CD4-positive, alpha-beta memory T cell (primary cell): ENCODE measurements at regions not wholly inside any gene's neighbourhood (a gene's known extent, or its start where the extent isn't known, plus 50 kb on each side); places are given as distances from the start of the nearest gene placed in this dataset.

Source experiments
- CTCF ChIA-PET: fragments of 350-600 bp; sonication (Branson Sonifier 250); formaldehyde crosslinking; loops from one replicate; lab custom pipeline; 2021; ENCODE audit warnings: inconsistent platforms; ENCODE audit not compliant: partially characterized antibody; lab: Charles Lee
- POLR2A ChIA-PET: fragments of 350-600 bp; sonication (Branson Sonifier 250); formaldehyde crosslinking; loops from one replicate; lab custom pipeline; 2021; ENCODE audit not compliant: partially characterized antibody; lab: Charles Lee
- DNase-seq, 5 donors: peaks; one replicate each; pipeline versions ENCODE4 v3.0.0 to v3.0.0-alpha.2; 2020 to 2022; ENCODE audit warnings: mixed read lengths in 1 of 5
- H3K27ac ChIP-seq: one replicate; pipeline ENCODE4 v1.7.0; 2013; ENCODE audit warnings: low read depth, low read length
- H3K27me3 ChIP-seq: 2 replicates; pipeline ENCODE4 v1.7.0; 2013; ENCODE audit warnings: mild to moderate bottlenecking, low read length, moderate library complexity; ENCODE audit not compliant: insufficient read depth
- H3K36me3 ChIP-seq: 2 replicates; pipeline ENCODE4 v1.7.0; 2013; ENCODE audit warnings: mild to moderate bottlenecking, low read length, moderate library complexity; ENCODE audit not compliant: insufficient read depth
- H3K4me1 ChIP-seq: 2 replicates; pipeline ENCODE4 v1.7.0; 2013; ENCODE audit warnings: mild to moderate bottlenecking, low read length, moderate library complexity; ENCODE audit not compliant: insufficient read depth
- H3K4me3 ChIP-seq, 2 donors: one replicate each; pipeline ENCODE4 v1.7.0; 2013; ENCODE audit warnings: low read length in 2 of 2, mild to moderate bottlenecking in 1 of 2
- H3K9me3 ChIP-seq, 2 donors: one replicate each; pipeline ENCODE4 v1.7.0; 2013; ENCODE audit warnings: low read length in 2 of 2, control low read depth in 1 of 2; ENCODE audit not compliant: control insufficient read depth in 1 of 2
- H3K27ac Mint-ChIP-seq, 7 donors: one replicate each; pipeline ENCODE4 v1.8.0; 2020 to 2021; ENCODE audit warnings: mixed read lengths in 7 of 7, mild to moderate bottlenecking in 6 of 7, inconsistent platforms in 3 of 7, moderate library complexity in 3 of 7
- H3K27me3 Mint-ChIP-seq, 2 donors: one replicate each; pipeline ENCODE4 v1.8.0; 2020 to 2021; ENCODE audit warnings: mixed read lengths in 2 of 2
- H3K36me3 Mint-ChIP-seq, 2 donors: one replicate each; pipeline ENCODE4 v1.8.0; 2020 to 2021; ENCODE audit warnings: mixed read lengths in 2 of 2, inconsistent platforms in 1 of 2, mild to moderate bottlenecking in 1 of 2
- H3K4me1 Mint-ChIP-seq, 4 donors: one replicate each; pipeline ENCODE4 v1.8.0; 2020 to 2021; ENCODE audit warnings: mixed read lengths in 4 of 4, mild to moderate bottlenecking in 1 of 4
- H3K4me3 Mint-ChIP-seq, 8 donors: one replicate each; pipeline ENCODE4 v1.8.0; 2020 to 2021; ENCODE audit warnings: mixed read lengths in 8 of 8, mild to moderate bottlenecking in 7 of 8, moderate library complexity in 6 of 8, inconsistent platforms in 3 of 8
- H3K9me3 Mint-ChIP-seq, 8 donors: one replicate each; pipeline ENCODE4 v1.8.0; 2020 to 2021; ENCODE audit warnings: mixed read lengths in 8 of 8, mild to moderate bottlenecking in 5 of 8, inconsistent platforms in 3 of 8, moderate library complexity in 1 of 8
- intact Hi-C: fragments of 100-400 bp; cut with micrococcal nuclease; formaldehyde crosslinking; loops from one replicate; pipeline ENCODE4 v1.15.1; 2023

- Histone ChIP-seq H3K4me3 (no peak overlapping the region), H3K9me3 (no peaks in the 10 kb centered on the region), H3K27me3 (no peaks in the 10 kb centered on the region), H3K4me1 (no peaks in the 10 kb centered on the region), H3K27ac (no peak overlapping the region), H3K36me3 (no peaks in the 10 kb centered on the region)
- Mint-ChIP-seq H3K36me3 (no peaks in the 10 kb centered on the region), H3K4me3 (no peak overlapping the region), H3K9me3 (peaks cover 0 to 2% (median 0%) of the 10 kb centered on the region in 8 donors), H3K4me1 (no peaks in the 10 kb centered on the region), H3K27me3 (no peaks in the 10 kb centered on the region), H3K27ac (no peak overlapping the region)
- intact Hi-C loops: no loop called here
- ChIA-PET CTCF (no interaction called here), POLR2A (no interaction called here)
- DNase-seq: no peak
Observed at GRCh38 chr4:13209600-13209999, 274.5 kb downstream of the RAB28 start.

- Histone ChIP-seq H3K27me3 (no peaks in the 10 kb centered on the region), H3K4me3 (no peak overlapping the region), H3K27ac (no peak overlapping the region), H3K4me1 (no peaks in the 10 kb centered on the region), H3K36me3 (no peaks in the 10 kb centered on the region), H3K9me3 (no peaks in the 10 kb centered on the region)
- H3K4me3 Mint-ChIP-seq: no peak overlapping the region
- H3K27me3 Mint-ChIP-seq: no peaks in the 10 kb centered on the region
- POLR2A ChIA-PET: no interaction called here
- no peak overlapping the region for H3K27ac Mint-ChIP-seq
- CTCF ChIA-PET: no interaction called here
- intact Hi-C loops: no loop called here
- no peak for DNase-seq
- peaks cover 0 to 2% (median 0%) of the 10 kb centered on the region in 8 donors for H3K9me3 Mint-ChIP-seq
- H3K36me3 Mint-ChIP-seq: no peaks in the 10 kb centered on the region
- H3K4me1 Mint-ChIP-seq: no peaks in the 10 kb centered on the region
Observed at GRCh38 chr4:13208558-13209193, 275.5 kb downstream of the RAB28 start.

DNA sequence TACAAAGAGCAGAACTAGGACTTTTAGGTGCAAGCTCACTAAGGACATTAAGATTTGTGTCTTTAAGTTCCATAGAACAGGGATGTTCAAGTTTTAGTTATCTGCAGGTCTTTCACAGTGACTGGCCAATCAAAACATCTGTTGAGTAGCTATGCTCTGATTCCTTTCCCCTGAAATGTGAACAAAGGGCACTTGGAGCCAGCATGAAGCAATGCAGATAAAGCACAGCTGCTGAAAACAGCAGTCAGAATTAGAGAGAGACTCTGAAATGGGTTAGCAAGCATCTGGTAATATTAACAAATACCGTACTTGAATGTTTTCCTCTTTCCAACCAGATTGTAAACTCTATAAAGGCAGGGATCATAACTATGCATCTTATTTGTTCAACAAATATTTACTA is 276.9 kb downstream of the RAB28 start:
- no peaks in the 10 kb centered on the region for H3K4me1 Mint-ChIP-seq
- CTCF ChIA-PET: no interaction called here
- POLR2A ChIA-PET: no interaction called here
- Histone ChIP-seq H3K4me3 (no peak overlapping the region), H3K27me3 (no peaks in the 10 kb centered on the region), H3K4me1 (no peaks in the 10 kb centered on the region), H3K9me3 (no peaks in the 10 kb centered on the region), H3K36me3 (no peaks in the 10 kb centered on the region), H3K27ac (no peak overlapping the region)
- peaks cover 0 to 2% (median 0%) of the 10 kb centered on the region in 8 donors for H3K9me3 Mint-ChIP-seq
- intact Hi-C loops: no loop called here
- DNase-seq: no peak
- H3K4me3 Mint-ChIP-seq: no peak overlapping the region
- no peak overlapping the region for H3K27ac Mint-ChIP-seq
- no peaks in the 10 kb centered on the region for H3K36me3 Mint-ChIP-seq
- H3K27me3 Mint-ChIP-seq: no peaks in the 10 kb centered on the region

DNA sequence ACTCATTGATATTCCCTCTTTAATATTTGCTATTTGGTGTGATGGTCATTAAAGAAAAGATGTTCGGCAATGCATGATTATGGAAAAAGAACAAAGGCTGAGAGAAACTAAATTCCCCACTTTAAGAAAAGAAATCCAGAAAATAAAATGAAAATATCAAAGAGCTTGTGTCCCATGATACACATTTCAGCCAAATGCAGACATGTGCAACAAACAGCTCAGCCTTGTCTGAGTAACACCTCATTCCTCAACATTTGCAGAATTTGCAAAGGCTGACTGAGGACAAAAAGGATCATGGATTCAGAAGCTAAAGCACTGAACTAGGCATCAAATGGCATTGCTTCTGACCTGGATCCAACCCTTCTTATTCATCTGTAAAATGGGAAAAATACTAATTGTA is 281.0 kb downstream of the RAB28 start:
- ChIA-PET CTCF (no interaction called here), POLR2A (no interaction called here)
- Mint-ChIP-seq H3K9me3 (peaks cover 0 to 1% (median 0%) of the 10 kb centered on the region in 8 donors), H3K4me1 (no peaks in the 10 kb centered on the region), H3K27me3 (no peaks in the 10 kb centered on the region), H3K36me3 (no peaks in the 10 kb centered on the region), H3K27ac (no peak overlapping the region), H3K4me3 (no peak overlapping the region)
- Histone ChIP-seq H3K4me3 (no peak overlapping the region), H3K9me3 (no peaks in the 10 kb centered on the region), H3K27me3 (no peaks in the 10 kb centered on the region), H3K4me1 (no peaks in the 10 kb centered on the region), H3K27ac (no peak overlapping the region), H3K36me3 (no peaks in the 10 kb centered on the region)
- no peak for DNase-seq
- intact Hi-C loops: no loop called here

GRCh38 chr4:13202701-13203100 is 281.4 kb downstream of the RAB28 start:
- no peaks in the 10 kb centered on the region for H3K36me3 Mint-ChIP-seq
- no peak overlapping the region for H3K4me3 Mint-ChIP-seq

GRCh38 chr4:13201241-13201640 is 282.9 kb downstream of the RAB28 start:
- no peaks in the 10 kb centered on the region for H3K4me1 Mint-ChIP-seq

More at GRCh38 chr4:13202701-13203100, 281.4 kb downstream of the RAB28 start:
- Mint-ChIP-seq H3K27ac (no peak overlapping the region), H3K9me3 (peaks cover 0 to 1% (median 0%) of the 10 kb centered on the region in 8 donors), H3K4me1 (no peaks in the 10 kb centered on the region), H3K27me3 (no peaks in the 10 kb centered on the region)
- no peaks in the 10 kb centered on the region for H3K36me3 ChIP-seq
- no peak overlapping the region for H3K4me3 ChIP-seq
- ChIA-PET CTCF (no interaction called here), POLR2A (no interaction called here)
- H3K27ac ChIP-seq: no peak overlapping the region
- no peaks in the 10 kb centered on the region for H3K4me1 ChIP-seq
- H3K27me3 ChIP-seq: no peaks in the 10 kb centered on the region
- no peak for DNase-seq
- no peaks in the 10 kb centered on the region for H3K9me3 ChIP-seq
- intact Hi-C loops: no loop called here

DNA sequence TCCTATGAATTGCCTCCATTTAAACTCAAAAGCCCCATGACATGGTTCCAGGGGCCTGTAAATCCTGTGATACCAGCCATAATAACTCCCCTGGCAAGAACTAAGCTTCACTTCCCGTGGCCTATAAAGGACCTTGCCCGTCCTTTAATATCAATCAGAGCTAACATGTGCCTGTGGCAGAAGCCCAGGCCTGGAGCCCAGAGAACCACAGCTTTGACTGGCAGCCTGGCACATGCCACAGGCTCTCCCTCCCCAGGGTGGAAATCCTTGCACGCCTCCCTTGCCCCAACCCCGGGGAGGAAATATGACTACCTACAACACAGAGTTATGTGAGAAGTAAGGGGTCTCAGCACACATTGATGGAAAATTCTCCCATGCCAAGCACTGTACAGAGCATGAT is 287.4 kb downstream of the RAB28 start:
- Histone ChIP-seq H3K27ac (no peak overlapping the region), H3K4me3 (no peak overlapping the region), H3K27me3 (no peaks in the 10 kb centered on the region), H3K4me1 (no peaks in the 10 kb centered on the region), H3K9me3 (no peaks in the 10 kb centered on the region), H3K36me3 (no peaks in the 10 kb centered on the region)
- Mint-ChIP-seq H3K36me3 (peaks cover 3 to 6% of the 10 kb centered on the region in 2 donors), H3K4me1 (no peaks in the 10 kb centered on the region), H3K9me3 (peaks cover 0 to 14% (median 0%) of the 10 kb centered on the region in 8 donors), H3K4me3 (no peak overlapping the region), H3K27me3 (no peaks in the 10 kb centered on the region), H3K27ac (no peak overlapping the region)
- DNase-seq: no peak
- CTCF ChIA-PET: no interaction called here
- intact Hi-C loops: no loop called here
- POLR2A ChIA-PET: no interaction called here

More at GRCh38 chr4:13201241-13201640, 282.9 kb downstream of the RAB28 start:
- Histone ChIP-seq H3K27me3 (no peaks in the 10 kb centered on the region), H3K36me3 (no peaks in the 10 kb centered on the region), H3K9me3 (no peaks in the 10 kb centered on the region), H3K27ac (no peak overlapping the region), H3K4me1 (no peaks in the 10 kb centered on the region), H3K4me3 (no peak overlapping the region)
- intact Hi-C loops: no loop called here
- Mint-ChIP-seq H3K9me3 (peaks cover 0 to 2% (median 0%) of the 10 kb centered on the region in 8 donors), H3K36me3 (no peaks in the 10 kb centered on the region), H3K27ac (no peak overlapping the region), H3K4me3 (no peak overlapping the region), H3K27me3 (no peaks in the 10 kb centered on the region)
- ChIA-PET POLR2A (no interaction called here), CTCF (no interaction called here)
- DNase-seq: no peak
